Endothelial cell of umbilical vein (primary cell): ENCODE measurements at regions not wholly inside any gene's neighbourhood (a gene's known extent, or its start where the extent isn't known, plus 50 kb on each side); places are given as distances from the start of the nearest gene placed in this dataset.

Experiments used
- BruUV-seq: library from RNA; stranded (reverse); fragments of 400-500 nt; replicated peaks from 2 replicates; lab custom pipeline; 2021; lab: Mats Ljungman, UMichigan
- CTCF ChIA-PET: fragments of 300-600, 350-600 bp; sonication (Branson Sonifier 250); formaldehyde crosslinking; loops from one replicate; lab custom pipeline; 2021; ENCODE audit warnings: antibody characterized with exemption, inconsistent platforms; lab: Charles Lee
- POLR2A ChIA-PET: fragments of 300-600, 350-600 bp; sonication (Branson Sonifier 250); formaldehyde crosslinking; loops from one replicate; lab custom pipeline; 2021; ENCODE audit warnings: antibody characterized with exemption, inconsistent platforms; lab: Charles Lee
- DNase-seq: peaks from one replicate; pipeline ENCODE4 v3.0.0-alpha.2; 2011; ENCODE audit warnings: low read depth, low spot score
- FAIRE-seq: peaks from 2 replicates; lab custom pipeline; 2011; peaks lifted over from hg19 to GRCh38; lab: Jason Lieb, UNC
- H2AFZ ChIP-seq: 2 replicates; pipeline ENCODE4 v1.6.0; 2012; ENCODE audit warnings: low read depth, low read length, control low read depth, inconsistent platforms
- H3K27ac ChIP-seq: 2 replicates; pipeline ENCODE4 v1.5.1; 2011; ENCODE audit warnings: low read depth, mild to moderate bottlenecking, control low read depth, low read length, moderate library complexity; ENCODE audit not compliant: insufficient read depth
- H3K27me3 ChIP-seq, 2 experiments: 2 replicates each; pipeline versions ENCODE4 v1.6.0 to v1.6.1; 2011; ENCODE audit warnings: low read length in 2 of 2, mixed read lengths in 1 of 2; ENCODE audit not compliant: control insufficient read depth in 2 of 2, insufficient read depth in 2 of 2
- H3K36me3 ChIP-seq, 2 experiments: 2 replicates in 1 of 2; 3 replicates in 1 of 2; pipeline ENCODE4 v1.5.1; 2011; ENCODE audit warnings: low read length in 2 of 2, mild to moderate bottlenecking in 1 of 2, moderate library complexity in 1 of 2; ENCODE audit not compliant: control insufficient read depth in 2 of 2, insufficient read depth in 2 of 2; ENCODE audit errors: extremely low read depth in 1 of 2
- H3K4me1 ChIP-seq: 3 replicates; pipeline ENCODE4 v1.5.1; 2011; ENCODE audit warnings: mild to moderate bottlenecking, low read length; ENCODE audit not compliant: control insufficient read depth, insufficient read depth; ENCODE audit errors: extremely low read depth
- H3K4me2 ChIP-seq: 2 replicates; pipeline ENCODE4 v1.6.1; 2011; ENCODE audit warnings: low read length, control low read depth, mixed read lengths; ENCODE audit not compliant: insufficient read depth
- H3K4me3 ChIP-seq, 3 experiments: fragments of 200-600 bp in 1 of 3; sonication (generic), shearing (Covaris generic) in 1 of 3; replicated peaks in 1 of 3; 2 replicates each; pipeline ENCODE4 v1.5.1; 2011 to 2016; ENCODE audit warnings: control low read depth in 3 of 3, low read length in 3 of 3, mild to moderate bottlenecking in 2 of 3, inconsistent platforms in 1 of 3, low read depth in 1 of 3, moderate library complexity in 1 of 3; ENCODE audit not compliant: insufficient read depth in 1 of 3
- H3K79me2 ChIP-seq: 2 replicates; pipeline ENCODE4 v1.6.0; 2012; ENCODE audit warnings: low read length, inconsistent platforms; ENCODE audit not compliant: control insufficient read depth, insufficient read depth
- H3K9ac ChIP-seq: replicated peaks from 2 replicates; pipeline ENCODE3; 2011; ENCODE audit warnings: low read length, control low read depth; ENCODE audit not compliant: insufficient read depth; ENCODE audit errors: extremely low read depth
- H3K9me1 ChIP-seq: replicated peaks from 3 replicates; pipeline ENCODE4 v1.6.0; 2011; ENCODE audit warnings: mild to moderate bottlenecking, low read length; ENCODE audit not compliant: control insufficient read depth, insufficient read depth; ENCODE audit errors: extremely low read depth
- H3K9me3 ChIP-seq: replicated peaks from 2 replicates; pipeline ENCODE4 v1.5.1; 2012; ENCODE audit warnings: low read length, inconsistent platforms; ENCODE audit not compliant: control insufficient read depth, insufficient read depth
- H4K20me1 ChIP-seq: replicated peaks from 2 replicates; pipeline ENCODE3; 2011; ENCODE audit warnings: mild to moderate bottlenecking, low read length; ENCODE audit not compliant: control insufficient read depth, insufficient read depth; ENCODE audit errors: extremely low read depth
- CTCF ChIP-seq, 2 donors: IDR thresholded peaks; 1 replicate in 1 of 2; 2 replicates in 1 of 2; pipeline ENCODE4 v1.5.1; 2011; ENCODE audit warnings: low read length in 2 of 2, mild to moderate bottlenecking in 2 of 2, moderate library complexity in 2 of 2, control low read depth in 1 of 2, inconsistent platforms in 1 of 2, low read depth in 1 of 2; ENCODE audit not compliant: insufficient read depth in 1 of 2; ENCODE audit errors: extremely low read depth in 1 of 2
- EZH2 ChIP-seq: IDR thresholded peaks from 2 replicates; pipeline ENCODE4 v1.6.1; 2012; ENCODE audit warnings: borderline replicate concordance, low read depth, mild to moderate bottlenecking, moderate library complexity, low read length, inconsistent platforms; ENCODE audit not compliant: severe bottlenecking
- FOS ChIP-seq: IDR thresholded peaks from 2 replicates; pipeline ENCODE4 v1.6.1; 2011; ENCODE audit warnings: mild to moderate bottlenecking, low read length, moderate library complexity, borderline replicate concordance; ENCODE audit not compliant: insufficient read depth
- GATA2 ChIP-seq: IDR thresholded peaks from 2 replicates; pipeline ENCODE4 v1.7.0; 2011; ENCODE audit warnings: low read depth, mild to moderate bottlenecking, moderate library complexity, mixed read lengths, low read length; ENCODE audit not compliant: insufficient read length, insufficient read depth
- JUN ChIP-seq: IDR thresholded peaks from 2 replicates; pipeline ENCODE4 v1.6.1; 2011; ENCODE audit warnings: borderline replicate concordance, low read depth; ENCODE audit not compliant: insufficient read length, insufficient read depth
- MYC ChIP-seq: IDR thresholded peaks from one replicate; pipeline ENCODE4 v1.6.1; 2011; ENCODE audit warnings: mild to moderate bottlenecking, low read depth, low read length
- POLR2A ChIP-seq: IDR thresholded peaks from 2 replicates; pipeline ENCODE4 v1.6.1; 2012; ENCODE audit warnings: low read depth, mild to moderate bottlenecking, control low read depth, low read length
- POLR2AphosphoS5 ChIP-seq: IDR thresholded peaks from 2 replicates; pipeline ENCODE4 v1.6.1; 2012; ENCODE audit warnings: low read depth, mild to moderate bottlenecking, control low read depth, low read length, moderate library complexity; ENCODE audit not compliant: insufficient read depth
- dilution Hi-C: fragments of 300-500 bp; cut with MboI; formaldehyde crosslinking; loops from one replicate; pipeline ENCODE4 v1.15.0; 2019; ENCODE audit warnings: low sequenced_read_pairs; ENCODE audit not compliant: extremely low pct_ligation_motif_present
- intact Hi-C: fragments of 100-400 bp; cut with micrococcal nuclease; formaldehyde crosslinking; loops from one replicate; pipeline ENCODE4 v1.10.0; 2022
- TF ChIP-seq, protein P1 (sequence below): IDR thresholded peaks from 2 replicates; pipeline ENCODE4 v1.6.1; 2011; ENCODE audit not compliant: insufficient read depth, insufficient read length

- dilution Hi-C loops (no loop called here), intact Hi-C loops (no loop called here)
- TF ChIP-seq FOS (no peak), EZH2 (no peak), JUN (no peak), POLR2A (no peak), MYC (no peak), POLR2AphosphoS5 (no peak), GATA2 (no peak), CTCF (IDR thresholded peaks at IDR 0.05; ENCODE audit: extremely low read depth in 1 of 2, insufficient read depth in 1 of 2, low read depth in 1 of 2, low read length in 2 of 2) (no peak)
- TF ChIP-seq, protein P1, sequence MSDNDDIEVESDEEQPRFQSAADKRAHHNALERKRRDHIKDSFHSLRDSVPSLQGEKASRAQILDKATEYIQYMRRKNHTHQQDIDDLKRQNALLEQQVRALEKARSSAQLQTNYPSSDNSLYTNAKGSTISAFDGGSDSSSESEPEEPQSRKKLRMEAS: no peak
- DNase-seq: no peak
- no peak overlapping the region for H3K4me3 ChIP-seq
- no peaks in the 10 kb centered on the region for H3K27me3 ChIP-seq
- no peaks in the 10 kb centered on the region for H3K4me1 ChIP-seq
- H3K9ac ChIP-seq: no peak overlapping the region
- FAIRE-seq: no peak
- H3K79me2 ChIP-seq: no peaks in the 10 kb centered on the region
- peaks cover 4% of the 10 kb centered on the region for H3K9me3 ChIP-seq
- no TSS peak for BruUV-seq
- no peak overlapping the region for H3K27ac ChIP-seq
- no peak overlapping the region for H3K4me2 ChIP-seq
- H2AFZ ChIP-seq: no peak overlapping the region
- H3K36me3 ChIP-seq: no peaks in the 10 kb centered on the region
- H3K9me1 ChIP-seq: no peaks in the 10 kb centered on the region
- ChIA-PET CTCF (no interaction called here), POLR2A (no interaction called here)
- H4K20me1 ChIP-seq: no peaks in the 10 kb centered on the region
Observed at GRCh38 chr4:187016101-187016500, 292.4 kb upstream of the FAT1 start.
